CD14-positive monocyte (primary cell): ENCODE measurements at regions not wholly inside any gene's neighbourhood (a gene's known extent, or its start where the extent isn't known, plus 50 kb on each side); places are given as distances from the start of the nearest gene placed in this dataset.

Experiments
- DNase-seq, 3 donors: peaks; one replicate each; pipeline ENCODE4 v3.0.0-alpha.2; 2011 to 2022
- H2AFZ ChIP-seq: 2 replicates; pipeline ENCODE4 v1.6.0; 2012; ENCODE audit warnings: mild to moderate bottlenecking, low read depth, low read length, inconsistent platforms; ENCODE audit not compliant: insufficient read depth, poor library complexity, severe bottlenecking
- H3K27ac ChIP-seq, 2 donors: 1 replicate in 1 of 2; 2 replicates in 1 of 2; pipeline ENCODE4 v1.5.1; 2012 to 2013; ENCODE audit warnings: low read length in 2 of 2, control low read depth in 1 of 2, inconsistent platforms in 1 of 2, low read depth in 1 of 2, mild to moderate bottlenecking in 1 of 2
- H3K27me3 ChIP-seq, 2 donors: one replicate each; pipeline versions ENCODE4 v1.6.0 to v1.6.1; 2011 to 2013; ENCODE audit warnings: low read length in 2 of 2; ENCODE audit not compliant: control insufficient read depth in 2 of 2, insufficient read depth in 2 of 2
- H3K36me3 ChIP-seq, 2 donors: replicated peaks in 1 of 2; 1 replicate in 1 of 2; 2 replicates in 1 of 2; pipeline versions ENCODE4 v1.5.1 to v1.6.1; 2012 to 2013; ENCODE audit warnings: low read length in 2 of 2, control low read depth in 1 of 2, inconsistent platforms in 1 of 2, mild to moderate bottlenecking in 1 of 2; ENCODE audit not compliant: insufficient read depth in 2 of 2, control insufficient read depth in 1 of 2
- H3K4me1 ChIP-seq, 2 donors: 1 replicate in 1 of 2; 2 replicates in 1 of 2; pipeline versions ENCODE4 v1.5.1 to v1.6.1; 2012 to 2013; ENCODE audit warnings: low read length in 2 of 2, control low read depth in 1 of 2, inconsistent platforms in 1 of 2, mild to moderate bottlenecking in 1 of 2, moderate library complexity in 1 of 2; ENCODE audit not compliant: insufficient read depth in 2 of 2, control insufficient read depth in 1 of 2
- H3K4me2 ChIP-seq: replicated peaks from 2 replicates; pipeline ENCODE3; 2012; ENCODE audit warnings: low read length, moderate library complexity, mild to moderate bottlenecking; ENCODE audit not compliant: poor library complexity, severe bottlenecking; ENCODE audit errors: extremely low read depth
- H3K4me3 ChIP-seq, 3 experiments: fragments of 200-600 bp in 1 of 3; sonication (generic) in 1 of 3; replicated peaks in 1 of 3; 1 replicate in 2 of 3; 2 replicates in 1 of 3; pipeline ENCODE4 v1.5.1; 2011 to 2013; ENCODE audit warnings: low read length in 3 of 3, mild to moderate bottlenecking in 3 of 3, control low read depth in 2 of 3, low read depth in 2 of 3, inconsistent platforms in 1 of 3, moderate library complexity in 1 of 3
- H3K79me2 ChIP-seq: 2 replicates; pipeline ENCODE4 v1.6.0; 2012; ENCODE audit warnings: mild to moderate bottlenecking, control low read depth, inconsistent platforms, low read length, moderate library complexity; ENCODE audit not compliant: insufficient read depth
- H3K9ac ChIP-seq: 2 replicates; pipeline ENCODE4 v1.6.0; 2017; ENCODE audit warnings: low read length, mild to moderate bottlenecking; ENCODE audit not compliant: insufficient read depth, poor library complexity, severe bottlenecking
- H3K9me3 ChIP-seq, 2 donors: replicated peaks in 1 of 2; 1 replicate in 1 of 2; 2 replicates in 1 of 2; pipeline versions ENCODE4 v1.5.1 to v1.6.1; 2012 to 2013; ENCODE audit warnings: low read length in 2 of 2, control low read depth in 1 of 2; ENCODE audit not compliant: control insufficient read depth in 1 of 2, insufficient read depth in 1 of 2
- H4K20me1 ChIP-seq: 2 replicates; pipeline ENCODE4 v1.6.0; 2012; ENCODE audit warnings: mild to moderate bottlenecking, low read length, control low read depth, moderate library complexity; ENCODE audit not compliant: insufficient read depth
- H3K27ac Mint-ChIP-seq, 7 donors: one replicate each; pipeline ENCODE4 v1.8.0; 2020; ENCODE audit warnings: mild to moderate bottlenecking in 7 of 7, mixed read lengths in 7 of 7, moderate library complexity in 6 of 7, inconsistent platforms in 2 of 7
- H3K27me3 Mint-ChIP-seq, 3 donors: one replicate each; pipeline ENCODE4 v1.8.0; 2021 to 2022; ENCODE audit warnings: low read depth in 3 of 3, mild to moderate bottlenecking in 3 of 3, mixed read lengths in 3 of 3, moderate library complexity in 3 of 3, inconsistent platforms in 1 of 3
- H3K36me3 Mint-ChIP-seq, 2 donors: one replicate each; pipeline ENCODE4 v1.8.0; 2020; ENCODE audit warnings: mixed read lengths in 2 of 2, inconsistent platforms in 1 of 2, mild to moderate bottlenecking in 1 of 2
- H3K4me1 Mint-ChIP-seq: one replicate; pipeline ENCODE4 v1.8.0; 2020; ENCODE audit warnings: mild to moderate bottlenecking, mixed read lengths
- H3K4me3 Mint-ChIP-seq, 2 donors: one replicate each; pipeline ENCODE4 v1.8.0; 2020; ENCODE audit warnings: mild to moderate bottlenecking in 2 of 2, mixed read lengths in 2 of 2, moderate library complexity in 1 of 2
- H3K9me3 Mint-ChIP-seq, 7 donors: one replicate each; pipeline ENCODE4 v1.8.0; 2020 to 2022; ENCODE audit warnings: mixed read lengths in 7 of 7, mild to moderate bottlenecking in 6 of 7, moderate library complexity in 6 of 7, inconsistent platforms in 2 of 7
- CTCF ChIP-seq: fragments of 200-600 bp; IDR thresholded peaks from one replicate; pipeline ENCODE4 v1.8.0; 2022; ENCODE audit warnings: antibody characterized with exemption, mild to moderate bottlenecking
- WGBS: methylation state at CpG from one replicate; pipeline ENCODE4 v1.1.5; 2013; ENCODE audit warnings: missing lambda C conversion rate; ENCODE audit not compliant: insufficient coverage; 5-methylcytosine and 5-hydroxymethylcytosine counted together
- intact Hi-C, 2 donors: fragments of 100-400 bp; cut with micrococcal nuclease; formaldehyde crosslinking; loops; one replicate each; pipeline versions ENCODE4 v1.15.0 to v1.15.1; 2023

GRCh38 chr2:5409898-5410381 lies 282.2 kb upstream of the SOX11 start:
- no peaks in the 10 kb centered on the region for H3K79me2 ChIP-seq
- no peak overlapping the region for H3K4me2 ChIP-seq
- H3K27ac ChIP-seq = no peak overlapping the region
- no peak overlapping the region for H3K9ac ChIP-seq
- Mint-ChIP-seq H3K27ac (no peak overlapping the region), H3K27me3 (no peaks in the 10 kb centered on the region), H3K4me1 (no peaks in the 10 kb centered on the region), H3K9me3 (peaks cover 0 to 16% (median 5%) of the 10 kb centered on the region in 7 donors), H3K36me3 (no peaks in the 10 kb centered on the region), H3K4me3 (no peak overlapping the region)
- peaks cover 6 to 13% of the 10 kb centered on the region in 2 donors for H3K9me3 ChIP-seq
- intact Hi-C loops = no loop called here
- no peak for TF ChIP-seq CTCF
- no peak for DNase-seq
- no peaks in the 10 kb centered on the region for H3K27me3 ChIP-seq
- no peak overlapping the region for H2AFZ ChIP-seq
- 67% methylated on average over 5 of the region's 10 CpGs for WGBS
- no peaks in the 10 kb centered on the region for H3K36me3 ChIP-seq
- no peaks in the 10 kb centered on the region for H4K20me1 ChIP-seq
- H3K4me1 ChIP-seq = no peaks in the 10 kb centered on the region
- no peak overlapping the region for H3K4me3 ChIP-seq

- intact Hi-C loops = no loop called here
- Mint-ChIP-seq H3K4me3 (no peak overlapping the region), H3K27me3 (no peaks in the 10 kb centered on the region), H3K4me1 (no peaks in the 10 kb centered on the region), H3K36me3 (no peaks in the 10 kb centered on the region), H3K27ac (no peak overlapping the region), H3K9me3 (peaks cover 0 to 14% (median 5%) of the 10 kb centered on the region in 7 donors)
- Histone ChIP-seq H2AFZ (no peak overlapping the region), H3K79me2 (no peaks in the 10 kb centered on the region), H3K27me3 (no peaks in the 10 kb centered on the region), H3K27ac (no peak overlapping the region), H3K4me1 (no peaks in the 10 kb centered on the region), H3K4me2 (no peak overlapping the region), H3K9ac (no peak overlapping the region), H4K20me1 (no peaks in the 10 kb centered on the region), H3K4me3 (no peak overlapping the region), H3K36me3 (no peaks in the 10 kb centered on the region), H3K9me3 (peaks cover 0 to 5% of the 10 kb centered on the region in 2 donors)
- TF ChIP-seq CTCF = no peak
- WGBS = no CpG with 5 or more reads among the region's 4 CpGs
- DNase-seq = no peak
These were observed 281.0 kb upstream of the SOX11 start for GRCh38 chr2:5410991-5411700.
